Stimulated activated CD4-positive, alpha-beta T cell treated with anti-CD3 and anti-CD28 coated beads, Interleukin-15, amount 100 ng/mL, for 48 hours (primary cell): ENCODE measurements at regions not wholly inside any gene's neighbourhood (a gene's known extent, or its start where the extent isn't known, plus 50 kb on each side); places are given as distances from the start of the nearest gene placed in this dataset.

Source experiments
- DNase-seq, 2 donors: peaks; one replicate each; pipeline ENCODE4 v3.0.0-alpha.2; 2020; ENCODE audit warnings: low read depth in 2 of 2

DNA sequence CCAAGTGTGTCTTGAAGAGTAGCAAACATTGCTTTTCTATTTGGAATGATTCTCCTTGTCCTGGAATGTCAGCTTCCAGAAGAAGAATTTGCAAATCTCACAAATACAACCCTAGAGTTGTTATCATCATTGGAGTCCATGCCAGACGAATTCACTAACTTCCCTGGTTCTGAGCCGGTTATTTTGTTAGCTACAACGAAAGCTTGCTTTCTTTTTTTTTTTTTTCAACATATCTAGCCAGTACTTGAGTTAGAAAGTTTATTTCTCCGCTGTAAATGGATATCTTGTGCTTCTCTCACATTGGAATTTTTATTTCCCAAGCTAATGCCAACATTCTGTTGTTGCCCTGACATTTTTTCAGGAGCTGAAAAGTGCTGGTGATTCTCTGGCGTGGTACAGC is 138.1 kb upstream of the POM121L12 start:
- DNase-seq: no peak

DNA sequence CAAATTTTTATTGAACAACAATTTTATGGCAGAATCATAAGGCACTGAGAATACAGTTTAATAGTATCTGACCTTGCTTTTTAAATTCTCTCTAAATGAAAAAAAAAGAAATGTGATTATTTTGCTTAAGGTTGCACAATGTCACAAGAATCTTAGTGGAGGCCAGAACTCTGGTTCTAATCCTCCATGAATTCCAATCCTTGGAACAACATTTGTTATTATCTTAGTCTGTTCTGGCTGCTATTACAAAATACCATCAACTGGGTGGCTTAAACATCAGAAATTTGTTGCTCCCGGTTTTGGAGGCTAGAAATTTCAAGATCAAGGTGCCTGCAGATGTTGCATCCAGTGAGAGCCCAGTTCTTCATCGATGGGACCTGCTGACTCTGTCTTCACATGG is 158.2 kb upstream of the POM121L12 start:
- no peak for DNase-seq

DNA sequence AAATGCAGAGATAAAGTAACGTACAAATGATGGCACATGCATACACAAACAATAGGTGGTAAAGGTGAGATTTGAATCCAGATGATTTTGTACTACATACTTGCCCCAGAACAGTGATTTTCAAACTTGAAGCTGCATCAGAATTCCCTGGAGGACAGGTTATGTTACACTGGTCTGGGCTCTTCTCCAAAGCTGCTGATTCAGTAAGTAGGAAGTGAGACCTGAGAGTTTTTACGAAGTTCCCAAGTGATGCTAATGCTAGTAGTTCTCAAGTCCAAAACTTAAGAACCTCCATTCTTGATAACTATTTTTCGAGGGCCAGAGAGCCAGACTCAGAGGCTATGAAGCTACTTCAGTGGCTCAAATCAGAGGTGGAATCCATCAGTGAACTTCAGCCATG is 159.0 kb upstream of the POM121L12 start:
- DNase-seq: no peak

DNA sequence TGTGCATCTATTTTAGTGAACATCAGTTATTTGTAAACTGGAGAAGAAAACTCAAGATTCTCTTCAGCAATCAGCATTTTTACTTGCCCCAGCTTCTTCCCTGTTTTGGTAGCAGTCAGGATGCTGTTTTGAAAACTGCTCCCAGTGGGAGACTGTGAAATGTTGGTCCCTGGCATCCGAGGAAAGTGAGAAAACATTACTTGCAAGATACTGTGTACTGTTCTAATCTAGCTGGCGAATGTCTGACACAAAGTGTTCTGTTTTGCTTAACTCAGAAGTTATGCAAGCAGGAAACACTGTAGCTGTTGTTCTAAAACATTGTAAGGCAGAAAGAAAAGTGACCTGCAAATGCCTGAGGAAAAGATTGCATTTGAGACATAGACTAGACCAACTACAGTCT is 171.8 kb upstream of the POM121L12 start:
- DNase-seq: no peak

DNA sequence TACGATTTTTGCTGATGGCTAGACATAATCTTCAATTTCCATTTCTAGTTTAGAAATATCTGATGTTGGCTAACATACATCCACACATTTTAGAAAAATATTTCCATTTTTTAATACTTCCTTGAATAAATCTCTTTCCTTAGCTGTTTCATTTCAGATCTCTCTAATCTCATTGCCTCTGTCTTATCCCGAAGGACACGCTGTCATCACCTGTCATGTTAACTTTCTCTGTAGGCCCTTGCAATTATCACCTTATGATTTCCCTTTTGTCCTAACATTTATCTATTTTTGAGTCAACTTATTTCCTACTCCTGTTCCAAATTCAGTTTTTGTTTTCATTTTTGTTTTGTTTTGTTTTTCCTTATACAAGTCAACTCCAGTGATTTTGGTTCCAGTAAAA is 173.1 kb upstream of the POM121L12 start:
- no peak for DNase-seq

DNA sequence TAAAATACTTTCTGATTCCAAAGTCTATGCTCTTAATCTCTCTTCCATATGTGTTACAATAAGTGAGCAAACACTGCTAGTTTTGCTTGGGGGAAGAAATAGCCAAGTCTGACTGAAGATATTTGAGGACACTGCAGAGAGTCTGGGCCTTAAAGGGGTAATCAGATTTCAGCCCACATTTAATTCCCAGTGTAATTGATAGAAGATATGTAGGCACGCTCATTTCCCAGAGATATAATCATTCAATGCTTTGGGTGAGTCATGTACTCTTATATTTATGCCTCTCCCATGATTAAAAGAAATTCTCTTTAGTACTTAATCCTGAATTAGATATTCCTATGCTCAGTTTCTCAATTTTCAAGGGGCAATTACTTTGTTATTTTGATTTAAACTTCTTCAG is 178.1 kb upstream of the POM121L12 start:
- DNase-seq: no peak

DNA sequence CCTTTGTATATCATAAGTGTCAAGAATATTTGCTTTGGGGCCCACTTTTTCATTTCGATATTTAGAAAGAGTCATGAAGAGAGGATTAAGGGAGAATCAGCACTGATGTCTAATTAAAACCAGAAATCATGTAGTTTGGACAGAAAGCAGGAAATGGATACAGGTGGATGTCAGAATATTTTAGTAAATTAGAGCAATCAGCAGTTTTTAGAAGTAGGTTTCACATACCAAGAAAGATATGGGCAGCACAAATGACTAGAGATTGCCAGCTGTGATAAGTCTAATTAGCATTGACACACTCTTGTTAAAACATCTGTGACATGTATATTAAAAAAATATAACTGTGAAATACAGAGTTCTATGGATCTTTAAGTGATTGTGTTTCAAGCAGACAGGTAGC is 180.8 kb upstream of the POM121L12 start:
- no peak for DNase-seq

DNA sequence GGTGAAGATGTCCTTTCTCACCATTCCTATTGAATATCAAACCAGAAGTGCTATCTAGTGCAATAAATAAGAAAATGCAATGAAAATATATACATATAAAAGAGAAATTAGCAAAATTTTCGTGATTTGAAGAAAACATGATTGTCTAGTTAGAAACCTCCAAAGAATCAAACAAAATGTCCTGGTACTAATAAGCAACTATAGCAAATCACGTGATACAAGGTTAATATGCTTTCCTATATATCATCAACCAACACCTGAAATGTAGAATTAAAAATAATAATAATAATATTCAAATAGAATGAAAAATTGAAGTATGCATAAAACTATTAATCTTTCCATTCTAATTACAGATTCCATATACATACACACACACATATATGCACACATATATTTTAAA is 183.9 kb upstream of the POM121L12 start:
- no peak for DNase-seq

DNA sequence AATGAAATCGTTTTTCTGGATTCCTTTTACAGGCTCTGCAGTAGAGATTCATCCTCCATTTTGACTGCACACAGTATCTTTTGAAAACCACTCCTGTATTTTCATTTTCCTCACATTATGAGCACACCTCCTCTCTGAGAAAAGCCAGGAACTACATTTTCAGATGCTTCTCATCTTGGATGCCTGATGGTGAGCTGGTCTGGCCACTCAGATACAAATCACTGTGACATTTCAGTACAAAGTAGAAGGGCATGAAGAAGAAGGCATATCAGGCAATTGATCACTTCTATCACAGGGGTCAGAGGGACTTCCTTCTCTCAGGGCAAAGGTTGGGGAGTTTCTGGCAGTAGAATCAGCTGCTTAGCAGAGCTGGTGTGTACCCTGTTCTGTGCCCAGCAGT is 192.0 kb upstream of the POM121L12 start:
- no peak for DNase-seq

DNA sequence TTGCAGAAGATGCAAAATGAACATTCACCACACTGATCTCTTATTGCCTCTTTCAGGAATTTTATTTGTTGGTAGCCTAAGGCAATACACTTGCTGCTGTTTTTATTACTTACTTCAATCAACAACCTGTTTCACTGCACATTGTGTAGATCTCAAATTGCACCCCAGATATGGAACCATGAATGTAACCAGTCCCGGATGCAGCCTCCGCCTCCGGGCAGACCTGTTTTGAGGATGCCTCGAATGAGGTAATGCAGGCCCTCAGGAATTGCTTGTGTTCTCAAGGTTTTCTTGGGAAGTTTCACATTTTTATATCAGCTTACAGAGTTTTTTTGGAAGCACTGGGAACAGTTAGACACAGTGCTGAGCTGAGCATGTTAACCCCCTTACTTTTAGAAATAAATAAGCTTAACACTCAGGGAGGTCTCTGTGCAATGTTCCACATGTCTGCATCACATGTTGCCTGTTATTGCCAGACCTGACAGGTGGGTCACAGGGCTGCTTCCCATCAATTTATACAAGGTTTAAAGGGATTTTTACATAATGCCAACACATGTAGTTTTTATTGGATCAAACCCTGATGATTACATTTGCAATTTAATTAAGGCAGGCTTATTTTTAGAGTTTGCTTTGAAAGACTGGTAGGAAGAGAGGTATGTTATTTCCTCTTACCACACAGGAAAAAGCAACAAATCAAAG is 193.1 kb upstream of the POM121L12 start:
- DNase-seq: no peak

DNA sequence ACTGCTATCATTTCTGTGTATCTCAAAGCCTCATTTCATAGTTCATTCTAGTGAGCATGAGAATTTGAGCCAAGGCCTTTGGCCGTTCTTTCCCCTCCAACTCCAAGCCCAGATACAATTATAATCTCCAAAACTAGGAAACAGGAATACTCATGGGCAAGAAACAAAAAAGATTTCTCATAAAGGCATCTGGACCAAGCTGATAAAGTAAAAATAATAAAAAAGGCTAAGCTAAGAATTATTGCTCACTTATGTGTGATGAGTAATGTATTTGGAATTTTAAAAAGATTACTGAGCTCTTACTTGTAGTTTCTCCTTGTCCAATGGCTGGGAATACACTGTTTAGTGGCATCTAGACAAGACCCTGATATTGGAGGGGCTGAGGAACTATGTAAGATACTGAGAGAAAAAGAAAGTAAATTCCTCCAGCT is 196.4 kb upstream of the POM121L12 start:
- no peak for DNase-seq

DNA sequence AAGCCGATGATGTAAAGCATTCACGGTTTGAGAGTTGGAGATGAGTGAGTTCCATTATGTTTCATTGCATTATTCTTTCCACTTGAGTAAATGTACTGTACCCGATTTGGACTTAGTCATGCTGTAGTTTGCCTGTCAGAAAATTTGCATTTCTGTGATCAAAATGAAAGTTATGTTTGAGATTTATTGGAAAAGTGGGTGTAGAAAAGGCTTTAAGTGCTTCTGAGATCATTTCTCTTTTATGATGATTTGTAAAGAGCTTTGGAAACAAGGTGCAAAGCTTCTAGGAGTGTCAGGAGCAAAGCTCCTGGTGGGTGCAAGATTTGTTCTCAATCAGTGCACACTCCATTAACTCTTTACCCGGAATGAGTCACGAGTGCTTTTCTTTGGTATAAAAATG is 204.1 kb upstream of the POM121L12 start:
- DNase-seq: no peak

DNA sequence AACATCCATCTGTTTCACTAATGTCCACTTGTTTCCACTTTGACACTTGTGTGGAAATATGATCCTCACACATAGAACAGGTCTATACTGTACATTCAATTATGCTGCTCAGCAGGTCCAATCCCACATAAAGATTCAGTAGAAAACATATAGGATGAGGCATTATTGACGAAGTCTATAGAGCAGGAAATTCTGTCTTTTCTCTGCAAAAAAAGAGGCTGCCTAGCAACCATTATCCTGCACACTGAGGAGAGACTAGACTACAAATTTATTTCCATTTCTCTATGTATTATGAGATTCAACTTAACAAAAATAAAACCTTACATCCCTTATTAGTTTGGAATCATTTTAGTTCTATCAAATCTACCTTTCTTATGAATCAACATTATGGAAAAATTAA is 204.6 kb upstream of the POM121L12 start:
- no peak for DNase-seq

DNA sequence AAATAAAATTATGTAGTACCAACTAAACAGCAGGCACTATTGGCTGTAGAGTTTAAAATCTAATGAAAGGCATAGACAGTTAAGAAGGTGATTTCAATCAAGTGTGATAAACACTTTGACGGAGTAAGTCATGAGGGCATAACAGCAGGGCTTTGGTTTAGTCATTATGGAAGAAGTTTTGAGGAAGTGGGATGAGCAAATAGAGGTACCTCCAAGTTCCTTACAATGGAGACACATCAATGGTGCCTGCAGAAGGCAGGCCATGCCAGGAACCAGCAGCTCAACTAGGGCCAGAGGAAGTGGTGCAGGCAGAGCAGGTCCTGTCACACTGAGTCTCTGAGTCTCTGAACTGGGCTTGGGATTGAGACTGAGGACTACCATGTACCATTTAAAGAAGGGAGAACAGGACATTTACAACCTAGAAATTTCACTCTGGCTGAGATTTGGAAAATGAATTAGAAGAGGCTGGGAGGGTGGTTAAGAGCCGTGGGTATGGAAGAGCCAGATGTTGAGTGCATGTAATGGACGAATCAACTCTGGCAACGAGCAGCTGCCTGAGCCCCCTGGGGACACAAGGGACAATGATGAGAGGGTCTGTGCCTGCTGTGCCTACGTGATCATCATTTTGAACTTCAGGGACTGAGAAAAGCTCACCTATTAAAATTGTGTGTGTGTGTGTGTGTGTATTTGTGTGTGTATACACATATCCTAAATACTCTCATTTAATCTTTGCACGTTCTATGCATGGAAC is 208.7 kb upstream of the POM121L12 start:
- no peak for DNase-seq

DNA sequence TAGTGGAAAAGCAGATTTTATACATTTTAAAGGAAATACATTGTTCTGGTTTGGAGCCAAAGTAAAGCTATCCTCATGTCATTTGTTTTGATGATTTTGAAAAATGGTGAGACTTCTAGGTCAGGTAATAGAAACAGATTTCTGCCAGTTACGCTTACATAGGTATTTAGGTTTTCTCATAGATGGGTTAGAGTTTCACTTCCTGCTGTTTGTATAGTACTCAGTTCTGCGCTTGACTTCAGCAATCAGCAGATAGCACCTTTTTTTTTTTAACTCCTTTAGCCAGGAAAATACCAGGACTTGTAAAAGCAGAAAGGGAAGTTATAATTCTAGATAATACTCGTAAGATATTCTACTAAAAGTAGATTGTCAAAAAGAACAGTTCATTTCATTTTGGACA is 209.8 kb upstream of the POM121L12 start:
- no peak for DNase-seq

DNA sequence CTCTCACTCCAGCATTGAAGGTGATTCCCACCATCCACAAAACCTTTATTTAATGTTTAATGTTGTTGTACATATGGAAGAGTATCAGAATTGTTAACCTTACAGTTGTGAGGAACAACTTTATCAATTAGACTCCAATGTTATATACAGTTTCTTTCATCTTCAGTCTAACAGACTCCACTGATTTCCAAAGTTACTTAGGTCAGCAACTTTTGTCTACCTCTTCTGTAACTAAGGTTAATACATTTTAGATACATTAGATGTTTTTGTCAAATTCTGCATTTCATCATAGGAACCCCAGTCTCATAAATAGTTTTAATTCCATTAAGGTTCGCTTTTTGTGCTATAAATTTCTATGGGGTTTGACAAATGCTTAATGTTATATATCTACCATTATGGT is 223.9 kb upstream of the POM121L12 start:
- DNase-seq: no peak

DNA sequence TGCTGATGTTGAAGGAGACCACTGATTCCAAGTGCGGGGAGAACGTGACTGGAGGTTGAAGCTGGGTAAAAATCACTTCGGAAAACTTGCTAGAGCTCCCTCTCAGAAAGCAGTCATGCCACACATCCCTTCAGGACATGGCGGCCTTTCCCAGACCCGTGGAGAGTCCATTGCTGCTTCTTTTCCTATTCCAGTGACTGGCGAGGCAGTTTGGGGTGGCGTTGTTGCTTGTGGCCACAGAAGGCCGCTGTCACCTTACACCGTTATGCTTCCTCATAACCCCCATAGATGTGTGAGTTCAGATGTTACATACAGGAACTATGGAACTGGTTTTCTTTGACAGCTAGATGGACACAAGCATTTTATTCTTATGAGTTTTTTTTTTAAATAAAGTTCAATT is 235.6 kb upstream of the POM121L12 start:
- no peak for DNase-seq

DNA sequence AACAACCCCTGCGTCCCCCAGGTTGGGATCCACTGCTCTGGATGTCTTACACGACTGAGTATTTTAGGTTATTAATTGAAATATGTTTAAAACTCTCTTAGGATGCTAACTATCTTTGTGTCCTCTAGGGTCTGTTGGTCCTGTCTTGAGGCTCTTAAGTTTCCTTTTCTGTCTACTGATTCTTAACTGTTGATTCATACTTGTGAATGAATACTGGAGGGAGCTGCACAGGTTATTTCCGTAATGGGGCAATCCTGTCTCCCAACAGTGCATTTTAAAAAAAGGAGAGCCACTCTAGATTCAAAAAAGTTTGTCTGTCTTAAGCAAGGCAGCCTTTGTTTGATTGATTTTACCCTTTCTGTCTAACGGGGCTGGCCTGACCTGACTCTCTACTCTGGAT is 237.6 kb upstream of the POM121L12 start:
- no peak for DNase-seq

DNA sequence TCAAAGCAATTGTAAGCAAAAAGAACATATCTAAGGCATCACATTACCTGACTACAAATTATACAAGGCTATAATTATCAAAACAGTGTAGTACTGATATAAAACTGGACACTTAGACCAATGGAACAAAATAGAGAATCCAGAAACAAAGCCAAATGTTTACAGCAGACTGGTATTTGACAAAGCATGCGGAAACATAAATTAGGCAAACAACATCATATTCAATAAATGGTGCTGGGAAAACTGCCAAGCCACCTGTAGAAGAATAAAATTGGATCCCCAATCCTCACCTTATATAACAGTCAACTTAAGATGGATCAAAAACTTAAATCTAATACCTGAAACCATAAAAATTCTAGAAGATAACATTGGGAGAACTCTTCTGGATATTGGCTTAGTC is 240.8 kb upstream of the POM121L12 start:
- DNase-seq: no peak

DNA sequence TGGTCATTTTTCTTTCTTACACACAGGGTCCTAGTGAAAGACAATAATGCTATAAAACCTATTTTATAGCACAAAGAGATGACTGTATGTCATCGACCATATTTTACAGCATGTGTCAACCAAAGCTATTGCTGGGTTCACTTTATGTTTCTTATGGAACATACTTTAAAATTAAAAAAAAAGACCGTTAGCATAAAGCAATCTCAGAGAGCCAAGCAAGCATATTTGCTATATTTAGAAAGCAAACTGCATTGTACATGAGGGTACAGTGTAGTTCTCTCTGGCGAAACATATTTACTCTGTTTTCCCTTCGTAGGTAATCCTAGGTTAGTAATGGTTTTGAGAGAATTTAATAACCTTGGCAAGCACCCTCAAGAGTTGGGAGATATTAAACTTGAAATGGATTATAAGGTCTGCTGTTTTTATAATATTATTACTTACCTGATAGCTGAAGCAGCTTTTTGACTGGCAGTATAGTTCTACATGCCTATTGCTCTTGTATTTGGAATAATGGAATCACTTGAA is 244.2 kb upstream of the POM121L12 start:
- no peak for DNase-seq

DNA sequence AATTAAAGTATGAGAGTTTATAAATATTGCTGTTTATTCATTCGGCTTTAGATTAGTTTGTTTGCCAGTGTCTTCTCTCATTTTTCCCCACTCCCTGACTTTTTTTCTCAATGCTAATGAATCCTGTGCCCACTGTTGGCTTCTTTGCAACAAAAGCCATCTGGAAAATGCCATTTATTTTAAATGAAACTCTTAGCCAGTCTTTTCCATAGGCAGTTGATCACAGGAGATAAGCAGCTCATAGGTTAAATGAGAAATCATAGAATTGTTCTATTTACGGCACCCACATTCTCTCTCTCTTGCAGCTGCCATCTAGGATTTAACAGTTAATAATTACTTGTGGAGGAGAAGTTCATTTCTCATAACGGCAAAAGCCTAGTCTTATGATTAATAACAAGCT is 249.3 kb upstream of the POM121L12 start:
- no peak for DNase-seq

DNA sequence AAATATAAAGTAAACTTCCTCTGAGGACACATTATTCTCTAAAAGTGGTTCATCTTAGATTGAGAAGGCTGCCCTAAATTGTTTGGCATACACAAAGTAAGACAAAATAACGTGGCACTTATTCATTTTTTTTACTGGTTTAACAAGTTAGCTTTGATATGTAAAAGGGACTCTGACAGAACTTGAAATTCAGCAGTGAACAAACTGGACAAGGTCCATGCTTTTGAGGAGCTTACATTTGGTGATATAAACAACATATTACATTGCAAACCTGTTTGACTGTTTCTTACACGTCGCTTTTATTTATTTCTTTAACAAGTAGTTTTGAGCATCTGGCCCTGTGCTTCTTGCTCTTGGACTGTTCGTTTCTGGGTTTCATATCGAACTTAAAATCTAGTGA is 253.1 kb upstream of the POM121L12 start:
- no peak for DNase-seq

DNA sequence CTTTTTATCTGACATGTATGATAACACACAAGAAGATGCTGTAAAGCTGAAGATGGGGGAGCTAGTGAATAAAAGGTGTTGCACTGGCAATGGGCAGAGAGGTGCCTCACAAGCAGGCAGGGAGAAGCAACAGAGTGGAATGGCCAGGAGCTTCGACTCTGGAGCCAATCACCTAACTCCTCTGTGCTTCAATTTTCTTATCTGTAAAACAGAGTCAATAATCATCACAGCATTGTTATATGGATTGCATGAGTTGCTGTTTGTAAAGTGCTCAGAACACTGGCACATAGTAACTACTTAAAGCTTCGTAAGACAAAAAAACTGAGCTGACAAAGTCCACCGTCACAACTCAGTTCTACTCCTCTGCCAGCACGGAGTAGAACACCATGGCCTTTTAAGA is 254.2 kb upstream of the POM121L12 start:
- DNase-seq: no peak
